Stimulated activated memory B cell treated with anti-CD40 and anti-IgM and Interleukin-4, amounts not matched to agents 10 μg/mL and 1 μg/mL and 100 μg/mL, for 72 hours (primary cell): ENCODE measurements at regions not wholly inside any gene's neighbourhood (a gene's known extent, or its start where the extent isn't known, plus 50 kb on each side); places are given as distances from the start of the nearest gene placed in this dataset.

ENCODE experiments used
- ATAC-seq: fragments of 150-1000 bp; cut with Tn5 transposase; 2 replicates; pipeline ENCODE4 v1.10.0; 2021
- H3K27ac Mint-ChIP-seq: one replicate; pipeline ENCODE4 v1.8.0; 2022; ENCODE audit warnings: mild to moderate bottlenecking, mixed read lengths
- H3K27me3 Mint-ChIP-seq: one replicate; pipeline ENCODE4 v1.8.0; 2022; ENCODE audit warnings: mixed read lengths
- H3K36me3 Mint-ChIP-seq: one replicate; pipeline ENCODE4 v1.8.0; 2022; ENCODE audit warnings: mixed read lengths
- H3K4me1 Mint-ChIP-seq: one replicate; pipeline ENCODE4 v1.8.0; 2022; ENCODE audit warnings: mixed read lengths
- H3K4me3 Mint-ChIP-seq: one replicate; pipeline ENCODE4 v1.8.0; 2022; ENCODE audit warnings: mild to moderate bottlenecking, moderate library complexity, mixed read lengths
- H3K9me3 Mint-ChIP-seq: one replicate; pipeline ENCODE4 v1.8.0; 2022; ENCODE audit warnings: mixed read lengths

- H3K4me1 Mint-ChIP-seq: no peaks in the 10 kb centered on the region
- no peak for ATAC-seq
- H3K4me3 Mint-ChIP-seq: no peak overlapping the region
- no peaks in the 10 kb centered on the region for H3K9me3 Mint-ChIP-seq
- H3K36me3 Mint-ChIP-seq: no peaks in the 10 kb centered on the region
- H3K27ac Mint-ChIP-seq: no peak overlapping the region
- H3K27me3 Mint-ChIP-seq: no peaks in the 10 kb centered on the region
Observed at GRCh38 chr13:91200486-91200885, 147.0 kb upstream of the MIR17HG start.

GRCh38 chr13:91203430-91203829 lies 144.1 kb upstream of the MIR17HG start:
- ATAC-seq: no peak
- Mint-ChIP-seq H3K4me1 (no peaks in the 10 kb centered on the region), H3K9me3 (no peaks in the 10 kb centered on the region), H3K27me3 (no peaks in the 10 kb centered on the region), H3K4me3 (no peak overlapping the region), H3K27ac (no peak overlapping the region), H3K36me3 (no peaks in the 10 kb centered on the region)

- Mint-ChIP-seq H3K36me3 (no peaks in the 10 kb centered on the region), H3K9me3 (peaks cover 3% of the 10 kb centered on the region), H3K4me3 (no peak overlapping the region), H3K27me3 (no peaks in the 10 kb centered on the region), H3K4me1 (no peaks in the 10 kb centered on the region), H3K27ac (no peak overlapping the region)
- ATAC-seq: no peak
Observed at GRCh38 chr13:91207261-91207660, 140.2 kb upstream of the MIR17HG start.

GRCh38 chr13:91211510-91211909 lies 136.0 kb upstream of the MIR17HG start:
- Mint-ChIP-seq H3K27ac (no peak overlapping the region), H3K36me3 (no peaks in the 10 kb centered on the region), H3K9me3 (peaks cover 3% of the 10 kb centered on the region), H3K4me1 (no peaks in the 10 kb centered on the region), H3K27me3 (no peaks in the 10 kb centered on the region), H3K4me3 (no peak overlapping the region)
- no peak for ATAC-seq

- no peak overlapping the region for H3K4me3 Mint-ChIP-seq
- H3K27me3 Mint-ChIP-seq: peaks cover 1% of the 10 kb centered on the region
- H3K27ac Mint-ChIP-seq: no peak overlapping the region
- H3K36me3 Mint-ChIP-seq: no peaks in the 10 kb centered on the region
- H3K9me3 Mint-ChIP-seq: peaks cover 3% of the 10 kb centered on the region
- no peak for ATAC-seq
- H3K4me1 Mint-ChIP-seq: no peaks in the 10 kb centered on the region
Observed at GRCh38 chr13:91212231-91212630, 135.3 kb upstream of the MIR17HG start.

GRCh38 chr13:91214031-91214430 lies 133.5 kb upstream of the MIR17HG start:
- no peak for ATAC-seq
- Mint-ChIP-seq H3K27me3 (peaks cover 8% of the 10 kb centered on the region), H3K4me1 (no peaks in the 10 kb centered on the region), H3K27ac (no peak overlapping the region), H3K9me3 (peaks cover 3% of the 10 kb centered on the region), H3K4me3 (no peak overlapping the region), H3K36me3 (no peaks in the 10 kb centered on the region)

- H3K9me3 Mint-ChIP-seq: no peaks in the 10 kb centered on the region
- no peaks in the 10 kb centered on the region for H3K4me1 Mint-ChIP-seq
- no peak overlapping the region for H3K4me3 Mint-ChIP-seq
- H3K27me3 Mint-ChIP-seq: peaks cover 8% of the 10 kb centered on the region
- ATAC-seq: no peak
- no peak overlapping the region for H3K27ac Mint-ChIP-seq
- no peaks in the 10 kb centered on the region for H3K36me3 Mint-ChIP-seq
Observed at GRCh38 chr13:91216928-91217700, 130.4 kb upstream of the MIR17HG start.

GRCh38 chr13:91219201-91219600 lies 128.3 kb upstream of the MIR17HG start:
- H3K4me1 Mint-ChIP-seq: no peaks in the 10 kb centered on the region
- H3K9me3 Mint-ChIP-seq: no peaks in the 10 kb centered on the region
- no peak for ATAC-seq
- no peaks in the 10 kb centered on the region for H3K36me3 Mint-ChIP-seq
- no peak overlapping the region for H3K4me3 Mint-ChIP-seq
- H3K27ac Mint-ChIP-seq: no peak overlapping the region
- H3K27me3 Mint-ChIP-seq: peaks cover 8% of the 10 kb centered on the region

GRCh38 chr13:91220872-91221271 lies 126.6 kb upstream of the MIR17HG start:
- H3K9me3 Mint-ChIP-seq: no peaks in the 10 kb centered on the region
- no peak overlapping the region for H3K27ac Mint-ChIP-seq

GRCh38 chr13:91228108-91228507 lies 119.4 kb upstream of the MIR17HG start:
- Mint-ChIP-seq H3K27ac (no peak overlapping the region), H3K36me3 (no peaks in the 10 kb centered on the region), H3K4me1 (no peaks in the 10 kb centered on the region)

More at GRCh38 chr13:91220872-91221271, 126.6 kb upstream of the MIR17HG start:
- H3K4me3 Mint-ChIP-seq: no peak overlapping the region
- H3K36me3 Mint-ChIP-seq: no peaks in the 10 kb centered on the region
- no peaks in the 10 kb centered on the region for H3K4me1 Mint-ChIP-seq
- no peak for ATAC-seq
- peaks cover 8% of the 10 kb centered on the region for H3K27me3 Mint-ChIP-seq

GRCh38 chr13:91228940-91229339 lies 118.5 kb upstream of the MIR17HG start:
- Mint-ChIP-seq H3K4me1 (no peaks in the 10 kb centered on the region), H3K36me3 (no peaks in the 10 kb centered on the region), H3K27ac (no peak overlapping the region), H3K9me3 (no peaks in the 10 kb centered on the region), H3K27me3 (no peaks in the 10 kb centered on the region), H3K4me3 (no peak overlapping the region)
- no peak for ATAC-seq

More at GRCh38 chr13:91228108-91228507, 119.4 kb upstream of the MIR17HG start:
- no peaks in the 10 kb centered on the region for H3K27me3 Mint-ChIP-seq
- no peaks in the 10 kb centered on the region for H3K9me3 Mint-ChIP-seq
- H3K4me3 Mint-ChIP-seq: no peak overlapping the region
- no peak for ATAC-seq

GRCh38 chr13:91232716-91233115 lies 114.8 kb upstream of the MIR17HG start:
- Mint-ChIP-seq H3K9me3 (no peaks in the 10 kb centered on the region), H3K27ac (no peak overlapping the region), H3K27me3 (no peaks in the 10 kb centered on the region), H3K36me3 (no peaks in the 10 kb centered on the region), H3K4me1 (no peaks in the 10 kb centered on the region), H3K4me3 (no peak overlapping the region)
- ATAC-seq: no peak

- no peaks in the 10 kb centered on the region for H3K4me1 Mint-ChIP-seq
- H3K27ac Mint-ChIP-seq: no peak overlapping the region
- H3K36me3 Mint-ChIP-seq: no peaks in the 10 kb centered on the region
- no peaks in the 10 kb centered on the region for H3K27me3 Mint-ChIP-seq
- H3K9me3 Mint-ChIP-seq: no peaks in the 10 kb centered on the region
- no peak for ATAC-seq
- H3K4me3 Mint-ChIP-seq: no peak overlapping the region
Observed at GRCh38 chr13:91233291-91233690, 114.2 kb upstream of the MIR17HG start.

- no peaks in the 10 kb centered on the region for H3K4me1 Mint-ChIP-seq
- ATAC-seq: no peak
Observed at GRCh38 chr13:91236182-91236581, 111.3 kb upstream of the MIR17HG start.

GRCh38 chr13:91236921-91237320 lies 110.6 kb upstream of the MIR17HG start:
- no peaks in the 10 kb centered on the region for H3K27me3 Mint-ChIP-seq

More at GRCh38 chr13:91236182-91236581, 111.3 kb upstream of the MIR17HG start:
- Mint-ChIP-seq H3K36me3 (no peaks in the 10 kb centered on the region), H3K4me3 (no peak overlapping the region), H3K27me3 (no peaks in the 10 kb centered on the region), H3K27ac (no peak overlapping the region), H3K9me3 (no peaks in the 10 kb centered on the region)

GRCh38 chr13:91238036-91238435 lies 109.5 kb upstream of the MIR17HG start:
- ATAC-seq: no peak
- Mint-ChIP-seq H3K9me3 (no peaks in the 10 kb centered on the region), H3K36me3 (no peaks in the 10 kb centered on the region), H3K27me3 (no peaks in the 10 kb centered on the region), H3K4me3 (no peak overlapping the region), H3K27ac (no peak overlapping the region), H3K4me1 (no peaks in the 10 kb centered on the region)

More at GRCh38 chr13:91236921-91237320, 110.6 kb upstream of the MIR17HG start:
- Mint-ChIP-seq H3K4me3 (no peak overlapping the region), H3K27ac (no peak overlapping the region), H3K36me3 (no peaks in the 10 kb centered on the region), H3K9me3 (no peaks in the 10 kb centered on the region), H3K4me1 (no peaks in the 10 kb centered on the region)
- no peak for ATAC-seq
